Heart left ventricle (tissue), 16 donors: ENCODE measurements at regions not wholly inside any gene's neighbourhood (a gene's known extent, or its start where the extent isn't known, plus 50 kb on each side); places are given as distances from the start of the nearest gene placed in this dataset.
A peak's percentile ranks its signal among the peaks of the same experiment; 100 is the strongest.

Experiments used
- ATAC-seq, 4 donors: fragments of 200-7000 bp; cut with Tn5 transposase; one replicate each; pipeline ENCODE4 v1.9.1; 2020 to 2022; ENCODE audit warnings: moderate library complexity in 4 of 4, mild to moderate bottlenecking in 3 of 4, moderate number of reproducible peaks in 1 of 4
- DNase-seq, 5 donors: peaks; one replicate each; pipeline ENCODE4 v3.0.0-alpha.2; 2020
- H3K27ac ChIP-seq, 12 donors: fragments of 200-600 bp; sonication (generic) in 4 of 12; one replicate each; pipeline versions ENCODE4 v1.5.0 to v1.8.0; 2016 to 2022; ENCODE audit warnings: mild to moderate bottlenecking in 2 of 12
- H3K27me3 ChIP-seq, 9 donors: fragments of 200-600 bp; sonication (generic) in 2 of 9; one replicate each; pipeline versions ENCODE4 v1.5.1 to v1.8.0; 2016 to 2022; ENCODE audit warnings: mild to moderate bottlenecking in 3 of 9
- H3K36me3 ChIP-seq, 9 donors: fragments of 200-600 bp; sonication (generic) in 2 of 9; one replicate each; pipeline versions ENCODE4 v1.5.0 to v1.8.0; 2018 to 2022; ENCODE audit warnings: mild to moderate bottlenecking in 2 of 9
- H3K4me1 ChIP-seq, 12 donors: fragments of 200-600 bp; sonication (generic) in 4 of 12; one replicate each; pipeline versions ENCODE4 v1.5.0 to v1.8.0; 2016 to 2022; ENCODE audit warnings: mild to moderate bottlenecking in 3 of 12
- H3K4me3 ChIP-seq, 12 donors: fragments of 200-600 bp; sonication (generic) in 4 of 12; one replicate each; pipeline versions ENCODE4 v1.5.0 to v1.8.0; 2017 to 2022; ENCODE audit warnings: mild to moderate bottlenecking in 9 of 12, moderate library complexity in 4 of 12
- H3K9me3 ChIP-seq, 12 donors: fragments of 200-600 bp; sonication (generic) in 4 of 12; one replicate each; pipeline versions ENCODE4 v1.5.0 to v1.8.0; 2016 to 2022; ENCODE audit warnings: mild to moderate bottlenecking in 1 of 12
- POLR2A ChIP-seq, 2 donors: fragments of 450-650 bp; IDR thresholded peaks; one replicate each; pipeline ENCODE4 v1.6.1; 2017; ENCODE audit warnings: antibody characterized with exemption in 2 of 2, mild to moderate bottlenecking in 2 of 2, moderate library complexity in 2 of 2
- WGBS, 4 donors: extraction: QIAGEN DNeasy Blood & Tissue Kit in 2 of 4; methylation state at CpG; one replicate each; pipeline versions ENCODE4 v1.1.5 to v1.1.7; 2013 to 2018; 5-methylcytosine and 5-hydroxymethylcytosine counted together
- intact Hi-C, 10 donors: fragments of 100-400 bp; cut with DNase I; formaldehyde crosslinking; loops; one replicate each; pipeline versions ENCODE4 v1.11.1 to v1.14.2; 2022
- TF ChIP-seq, protein P1 (sequence below), 12 donors: fragments of 200-600 bp; sonication (generic) in 4 of 12; IDR thresholded peaks; one replicate each; pipeline versions ENCODE4 v1.5.0 to v1.8.0; 2018 to 2022; ENCODE audit warnings: antibody characterized with exemption in 12 of 12, mild to moderate bottlenecking in 5 of 12
- donor health status: ischemic (EF 13 %, LVEDD 7.1; RV severe dilation, severe dysfunction).
- donor health status: healthy with polysubstance abuse.
- donor health status: DM: no; HTN: yes; CAD: no.
- donor health status: DM: no; HTN: no; CAD: no.
- donor health status: ischemic (EF 25% LVEDD 6.9; RV normal size, moderate dysfunction).
- donor health status: ischemic (EF 25% LVEDD 5.7; RV mildly dilated, moderate dysfunction).
- donor health status: healthy.
- donor health status: DM: yes; HTN: yes; CAD: no.
- donor health status: ischemic (EF 35%, LVEDD 5.7; RV mildly dilated, moderate dysfunction).
- donor health status: nonischemic (EF 11% LVEDD 7.7; RV severe dilation, severe dysfunction).
- donor health status: DM: yes; HTN: yes; CAD: no.
- donor health status: PGD.
- donor health status: ischemic (EF 29% LVEDD 5.4; RV normal size, mild dysfunction).
- donor health status: nonischemic (EF 23%, LVEDD 6.1; RV moderate dilation, normal function).

DNA sequence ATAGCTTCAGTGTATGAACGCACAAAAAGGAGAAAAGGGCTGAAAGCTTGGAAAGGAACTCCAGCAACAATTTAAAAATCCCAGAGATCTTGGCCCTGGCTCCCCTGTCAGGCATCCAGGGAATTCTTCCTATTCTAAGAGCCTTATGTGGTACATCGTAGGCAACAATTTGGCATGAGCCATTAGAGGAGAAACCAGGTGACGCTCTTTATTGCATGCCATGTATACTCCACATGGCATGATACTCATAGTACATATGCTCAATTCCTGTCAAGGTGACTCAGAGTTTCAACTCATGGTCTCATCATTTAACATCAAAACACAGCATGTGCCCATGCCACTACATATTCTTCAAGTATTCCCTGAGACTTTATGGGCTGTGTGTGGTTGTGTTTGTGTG lies 191.3 kb downstream of the OR13H1 start:
- Histone ChIP-seq H3K4me1 (peaks cover 0 to 11% (median 0%) of the 10 kb centered on the region in 12 donors), H3K4me3 (peak overlapping the region in 3 of 12 donors; percentile 26 to 35 (median 33)), H3K27ac (peak overlapping the region in 1 of 12 donors; percentile 58), H3K36me3 (no peaks in the 10 kb centered on the region), H3K9me3 (peaks cover 0 to 10% (median 0%) of the 10 kb centered on the region in 12 donors), H3K27me3 (no peaks in the 10 kb centered on the region)
- intact Hi-C loops, result no loop called here
- no peak for DNase-seq
- no peak for ATAC-seq
- 48 to 87% (median 71%) methylated on average over 3 of the region's 3 CpGs for WGBS, 4 donors
- TF ChIP-seq, protein P1, sequence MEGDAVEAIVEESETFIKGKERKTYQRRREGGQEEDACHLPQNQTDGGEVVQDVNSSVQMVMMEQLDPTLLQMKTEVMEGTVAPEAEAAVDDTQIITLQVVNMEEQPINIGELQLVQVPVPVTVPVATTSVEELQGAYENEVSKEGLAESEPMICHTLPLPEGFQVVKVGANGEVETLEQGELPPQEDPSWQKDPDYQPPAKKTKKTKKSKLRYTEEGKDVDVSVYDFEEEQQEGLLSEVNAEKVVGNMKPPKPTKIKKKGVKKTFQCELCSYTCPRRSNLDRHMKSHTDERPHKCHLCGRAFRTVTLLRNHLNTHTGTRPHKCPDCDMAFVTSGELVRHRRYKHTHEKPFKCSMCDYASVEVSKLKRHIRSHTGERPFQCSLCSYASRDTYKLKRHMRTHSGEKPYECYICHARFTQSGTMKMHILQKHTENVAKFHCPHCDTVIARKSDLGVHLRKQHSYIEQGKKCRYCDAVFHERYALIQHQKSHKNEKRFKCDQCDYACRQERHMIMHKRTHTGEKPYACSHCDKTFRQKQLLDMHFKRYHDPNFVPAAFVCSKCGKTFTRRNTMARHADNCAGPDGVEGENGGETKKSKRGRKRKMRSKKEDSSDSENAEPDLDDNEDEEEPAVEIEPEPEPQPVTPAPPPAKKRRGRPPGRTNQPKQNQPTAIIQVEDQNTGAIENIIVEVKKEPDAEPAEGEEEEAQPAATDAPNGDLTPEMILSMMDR (IDR thresholded peaks at IDR 0.05), result no peak
- no peak for TF ChIP-seq POLR2A (IDR thresholded peaks at IDR 0.05)

DNA sequence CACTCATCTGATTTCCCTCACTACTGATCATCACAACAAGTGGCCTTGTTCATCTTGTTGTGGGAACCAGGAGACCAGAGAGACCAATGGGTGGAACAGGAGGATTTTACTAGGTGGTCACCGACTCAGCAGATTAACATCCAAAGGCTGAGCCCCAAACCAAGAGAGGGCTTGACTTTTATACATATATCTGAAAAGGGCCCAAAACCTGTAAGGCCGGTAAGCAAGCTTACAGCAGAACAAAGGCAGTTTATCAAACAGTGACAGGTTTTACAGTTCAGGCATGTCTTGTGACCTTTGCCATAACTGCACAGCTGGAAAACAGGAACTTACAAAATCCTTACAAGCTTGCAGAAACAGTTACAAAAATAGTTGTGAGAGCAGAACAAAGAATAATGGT lies 195.9 kb downstream of the OR13H1 start:
- 78 to 86% (median 85%) methylated on average over 2 of the region's 2 CpGs for WGBS, 4 donors
- no peak for TF ChIP-seq POLR2A (IDR thresholded peaks at IDR 0.05)
- TF ChIP-seq, protein P1 (IDR thresholded peaks at IDR 0.05), result no peak
- DNase-seq (no peak), ATAC-seq (no peak)
- Histone ChIP-seq H3K4me1 (peaks cover 0 to 12% (median 0%) of the 10 kb centered on the region in 12 donors), H3K27me3 (no peaks in the 10 kb centered on the region), H3K4me3 (no peak overlapping the region), H3K9me3 (peaks cover 0 to 10% (median 0%) of the 10 kb centered on the region in 12 donors), H3K36me3 (no peaks in the 10 kb centered on the region), H3K27ac (no peak overlapping the region)
- intact Hi-C loops, result loop anchor here in 1 of 10 donors (10.0 kb wide), 1 partner anchor 805 kb away; no protein-coding TSS in a partner anchor

DNA sequence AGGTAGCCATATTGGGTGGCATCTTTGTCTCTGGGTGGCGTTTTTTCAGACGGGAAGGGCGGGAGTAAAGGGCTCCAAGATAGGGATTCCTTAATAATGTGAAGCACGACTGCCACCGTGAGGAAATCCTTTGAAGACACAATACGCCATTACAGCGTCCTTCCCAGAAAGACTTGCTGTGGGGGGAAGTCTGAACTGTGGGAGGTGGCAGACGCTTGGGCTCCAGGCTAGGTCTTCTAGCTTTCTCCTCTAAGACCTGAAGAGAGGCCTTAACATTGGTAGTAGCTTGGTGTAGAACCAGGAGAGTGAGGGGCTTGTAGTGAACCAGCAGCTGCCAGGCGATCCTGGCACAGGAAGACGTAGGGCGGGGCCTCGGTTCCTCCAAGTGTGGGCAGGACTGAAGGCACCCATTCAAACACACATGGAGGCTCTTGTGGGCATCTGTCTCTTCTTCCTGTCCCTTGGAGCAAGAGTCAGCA lies 197.3 kb downstream of the OR13H1 start:
- 53 to 97% (median 78%) methylated on average over 12 of the region's 12 CpGs for WGBS, 4 donors
- intact Hi-C loops, result loop anchor here in 1 of 10 donors (10.0 kb wide), 1 partner anchor 804 kb away; no protein-coding TSS in a partner anchor
- peak in 2 of 5 donors; percentile 83 to 89 for DNase-seq
- Histone ChIP-seq H3K27me3 (no peaks in the 10 kb centered on the region), H3K4me3 (peak overlapping the region in 5 of 12 donors; percentile 3 to 54 (median 51)), H3K4me1 (peaks cover 0 to 9% (median 0%) of the 10 kb centered on the region in 12 donors), H3K36me3 (no peaks in the 10 kb centered on the region), H3K27ac (peak overlapping the region in 5 of 12 donors; percentile 79 to 88 (median 83)), H3K9me3 (peaks cover 0 to 10% (median 0%) of the 10 kb centered on the region in 12 donors)
- peak in 2 of 4 donors; percentile 94 to 95 for ATAC-seq
- no peak for TF ChIP-seq POLR2A (IDR thresholded peaks at IDR 0.05)
- TF ChIP-seq, protein P1 (IDR thresholded peaks at IDR 0.05), result peak in 4 of 12 donors; percentile 19 to 48 (median 35)

DNA sequence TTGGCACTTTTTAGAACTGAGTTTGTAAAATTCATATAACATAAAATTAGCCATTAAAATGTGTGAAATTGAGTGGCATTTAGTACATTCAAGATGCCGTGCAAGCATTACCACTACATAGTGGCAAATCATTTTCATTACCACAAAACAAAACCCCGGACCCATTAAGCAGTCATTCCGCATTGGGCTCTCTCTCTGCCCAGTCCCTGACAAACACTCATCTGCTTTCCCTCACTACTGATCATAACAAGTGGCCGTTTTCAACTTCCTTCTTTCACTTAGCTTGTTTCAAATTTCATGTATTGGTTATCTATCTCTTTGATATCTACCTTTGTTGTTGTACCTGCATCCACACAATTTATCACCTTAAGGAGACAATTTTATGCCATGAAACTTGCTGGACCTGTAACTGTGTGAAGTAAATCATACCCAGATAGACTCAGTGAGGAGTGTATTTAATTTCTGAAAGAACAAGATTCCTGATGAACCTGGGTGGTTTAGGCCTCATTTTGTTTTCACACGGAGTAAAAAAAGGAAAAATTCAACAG lies 202.1 kb downstream of the OR13H1 start:
- no peak for TF ChIP-seq POLR2A (IDR thresholded peaks at IDR 0.05)
- TF ChIP-seq, protein P1 (IDR thresholded peaks at IDR 0.05), result no peak
- H3K27ac ChIP-seq, result peak overlapping the region in 4 of 12 donors; percentile 83 to 92 (median 90)
- intact Hi-C loops, result loop anchor here in 2 of 10 donors (2.0 to 10.0 kb wide), 2 partner anchors 47 to 799 kb away; no protein-coding TSS in a partner anchor
- no peak for DNase-seq
- no peaks in the 10 kb centered on the region for H3K9me3 ChIP-seq
- H3K4me1 ChIP-seq, result peaks cover 0 to 5% (median 0%) of the 10 kb centered on the region in 12 donors
- peak overlapping the region in 4 of 12 donors; percentile 44 to 66 (median 62) for H3K4me3 ChIP-seq
- H3K27me3 ChIP-seq, result no peaks in the 10 kb centered on the region
- WGBS, 4 donors, result 43 to 89% (median 71%) methylated on average over 5 of the region's 5 CpGs
- H3K36me3 ChIP-seq, result no peaks in the 10 kb centered on the region
- ATAC-seq, result no peak
